GM18508 (cell line): ENCODE measurements at regions not wholly inside any gene's neighbourhood (a gene's known extent, or its start where the extent isn't known, plus 50 kb on each side); places are given as distances from the start of the nearest gene placed in this dataset.

Source experiments
- ATAC-seq: cut with Tn5 transposase; IDR thresholded peaks from one replicate; pipeline ENCODE4 v1.9.1; 2021; ENCODE audit warnings: moderate number of reproducible peaks; ENCODE audit not compliant: insufficient read depth, unreplicated experiment

- peak; percentile 91 for ATAC-seq
Observed at GRCh38 chr18:22872900-22873537, 60.1 kb upstream of the RBBP8 start.

GRCh38 chr18:22879293-22879692 is 53.8 kb upstream of the RBBP8 start:
- ATAC-seq = no peak

- no peak for ATAC-seq
Observed at GRCh38 chr18:22882084-22882483, 51.0 kb upstream of the RBBP8 start.

GRCh38 chr18:22883179-22883578 is 49.9 kb upstream of the RBBP8 start:
- no peak for ATAC-seq
